Esophagus (tissue), 2 donors: ENCODE measurements at regions not wholly inside any gene's neighbourhood (a gene's known extent, or its start where the extent isn't known, plus 50 kb on each side); places are given as distances from the start of the nearest gene placed in this dataset.
"Not testable (repeated sequence)": the region's sequence is repeated elsewhere in the genome, so short reads cannot be mapped to it uniquely, and the experiment has no call there.

ENCODE experiments used
- H3K27ac ChIP-seq, 2 donors: one replicate each; pipeline ENCODE4 v1.5.1; 2013; ENCODE audit warnings: low read depth in 2 of 2, mild to moderate bottlenecking in 2 of 2, inconsistent platforms in 1 of 2, low read length in 1 of 2, moderate library complexity in 1 of 2
- H3K27me3 ChIP-seq, 2 donors: one replicate each; pipeline ENCODE4 v1.6.1; 2013; ENCODE audit warnings: low read length in 2 of 2, control low read depth in 1 of 2, mild to moderate bottlenecking in 1 of 2; ENCODE audit not compliant: insufficient read depth in 2 of 2, control insufficient read depth in 1 of 2
- H3K36me3 ChIP-seq, 2 donors: one replicate each; pipeline ENCODE4 v1.6.1; 2013; ENCODE audit warnings: low read length in 1 of 2; ENCODE audit not compliant: control insufficient read depth in 2 of 2, insufficient read depth in 2 of 2
- H3K4me1 ChIP-seq, 2 donors: one replicate each; pipeline ENCODE4 v1.6.1; 2013; ENCODE audit warnings: low read length in 1 of 2; ENCODE audit not compliant: control insufficient read depth in 2 of 2, insufficient read depth in 2 of 2
- H3K4me3 ChIP-seq, 2 donors: one replicate each; pipeline ENCODE4 v1.5.1; 2013; ENCODE audit warnings: low read length in 2 of 2, mild to moderate bottlenecking in 2 of 2, low read depth in 1 of 2, moderate library complexity in 1 of 2
- H3K9me3 ChIP-seq, 2 donors: one replicate each; pipeline ENCODE4 v1.6.1; 2013; ENCODE audit warnings: mild to moderate bottlenecking in 2 of 2, low read depth in 1 of 2, low read length in 1 of 2, moderate library complexity in 1 of 2; ENCODE audit not compliant: control insufficient read depth in 2 of 2, insufficient read depth in 1 of 2
- WGBS, 2 donors: extraction: QIAGEN DNeasy Blood & Tissue Kit; methylation state at CpG; one replicate each; pipeline ENCODE4 v1.1.7; 2013; 5-methylcytosine and 5-hydroxymethylcytosine counted together
- donor health status: healthy with polysubstance abuse.
- donor health status: Bipolar disorder and iron deficiency.

DNA sequence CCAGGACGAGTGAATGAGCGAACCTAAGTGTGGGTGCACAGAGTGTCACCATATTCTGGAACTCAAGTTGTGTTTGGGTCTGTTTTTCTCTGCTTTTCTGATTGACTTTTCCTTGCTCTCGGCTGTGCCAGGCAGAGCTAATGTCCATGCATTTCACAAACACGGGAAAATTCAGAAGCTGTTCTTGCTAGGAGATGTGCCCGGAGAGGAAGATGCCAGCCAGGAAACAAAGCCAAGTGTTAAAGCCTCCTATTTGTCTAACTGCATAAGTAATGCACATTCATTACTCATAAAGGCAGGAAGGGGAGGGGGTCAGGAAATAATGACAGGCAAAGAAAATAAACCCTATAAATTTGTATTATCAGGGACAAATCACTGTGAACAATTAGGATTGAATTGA is 250.4 kb upstream of the SFSWAP start:
- 32 to 38% methylated on average over 5 of the region's 5 CpGs for WGBS, 2 donors
- Histone ChIP-seq H3K27me3 (peaks cover 0 to 4% of the 10 kb centered on the region in 2 donors), H3K36me3 (no peaks in the 10 kb centered on the region)

GRCh38 chr12:131461096-131461495 is 249.8 kb upstream of the SFSWAP start:
- peaks cover 0 to 4% of the 10 kb centered on the region in 2 donors for H3K27me3 ChIP-seq
- WGBS, 2 donors = 59 to 77% methylated on average over 2 of the region's 2 CpGs
- no peak overlapping the region for H3K4me3 ChIP-seq
- no peaks in the 10 kb centered on the region for H3K36me3 ChIP-seq
- H3K9me3 ChIP-seq = no peaks in the 10 kb centered on the region
- H3K4me1 ChIP-seq = peaks cover 0 to 3% of the 10 kb centered on the region in 2 donors
- no peak overlapping the region for H3K27ac ChIP-seq

More for the DNA sequence above, 250.4 kb upstream of the SFSWAP start:
- H3K27ac ChIP-seq = no peak overlapping the region
- peaks cover 0 to 3% of the 10 kb centered on the region in 2 donors for H3K4me1 ChIP-seq
- H3K9me3 ChIP-seq = no peaks in the 10 kb centered on the region
- H3K4me3 ChIP-seq = no peak overlapping the region

DNA sequence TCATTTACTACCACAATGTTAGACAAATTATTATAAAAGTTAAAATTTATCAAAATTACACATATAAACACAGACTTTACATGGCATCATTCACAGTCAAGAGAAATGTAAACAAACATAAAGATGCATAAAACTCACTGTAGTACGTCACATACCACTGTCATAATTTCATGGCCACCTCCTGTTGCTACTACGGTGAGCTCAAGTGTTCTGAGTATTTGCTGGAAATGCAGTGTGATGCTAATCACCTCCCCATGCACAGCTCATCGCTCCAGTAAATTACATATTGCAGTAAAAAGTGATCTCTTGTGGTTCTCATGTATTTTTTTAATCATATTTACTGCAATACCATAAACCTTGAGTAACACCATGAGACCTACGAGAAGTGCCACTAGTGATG is 247.7 kb upstream of the SFSWAP start:
- Histone ChIP-seq H3K27me3 (peaks cover 0 to 4% of the 10 kb centered on the region in 2 donors), H3K4me3 (no peak overlapping the region), H3K27ac (no peak overlapping the region), H3K4me1 (no peaks in the 10 kb centered on the region), H3K9me3 (no peaks in the 10 kb centered on the region), H3K36me3 (no peaks in the 10 kb centered on the region)
- WGBS, 2 donors = 74 to 75% methylated on average over 4 of the region's 4 CpGs

DNA sequence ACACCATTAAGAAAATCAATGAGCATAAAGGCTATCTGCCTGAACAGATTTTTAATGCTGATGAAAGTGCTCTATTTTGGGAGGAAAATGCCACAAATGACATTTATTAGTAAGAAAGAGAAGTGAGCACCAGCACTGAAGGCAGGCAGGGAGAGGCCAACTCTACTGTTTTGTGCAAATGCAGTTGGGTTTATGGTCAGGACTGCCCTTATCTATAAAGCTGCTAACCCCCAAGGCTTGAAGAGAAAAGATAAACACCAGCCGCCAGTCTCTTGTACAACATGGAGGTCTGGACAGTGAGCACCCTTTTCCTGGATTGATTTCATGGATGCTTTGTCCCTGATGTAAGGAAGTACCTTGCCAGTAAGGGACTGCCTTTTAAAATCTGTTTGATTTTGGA is 246.8 kb upstream of the SFSWAP start:
- 71 to 74% methylated on average over 1 of the region's 1 CpG for WGBS, 2 donors
- H3K27ac ChIP-seq = no peak overlapping the region
- no peaks in the 10 kb centered on the region for H3K4me1 ChIP-seq
- peaks cover 0 to 4% of the 10 kb centered on the region in 2 donors for H3K27me3 ChIP-seq
- H3K36me3 ChIP-seq = no peaks in the 10 kb centered on the region
- H3K4me3 ChIP-seq = no peak overlapping the region
- H3K9me3 ChIP-seq = no peaks in the 10 kb centered on the region

DNA sequence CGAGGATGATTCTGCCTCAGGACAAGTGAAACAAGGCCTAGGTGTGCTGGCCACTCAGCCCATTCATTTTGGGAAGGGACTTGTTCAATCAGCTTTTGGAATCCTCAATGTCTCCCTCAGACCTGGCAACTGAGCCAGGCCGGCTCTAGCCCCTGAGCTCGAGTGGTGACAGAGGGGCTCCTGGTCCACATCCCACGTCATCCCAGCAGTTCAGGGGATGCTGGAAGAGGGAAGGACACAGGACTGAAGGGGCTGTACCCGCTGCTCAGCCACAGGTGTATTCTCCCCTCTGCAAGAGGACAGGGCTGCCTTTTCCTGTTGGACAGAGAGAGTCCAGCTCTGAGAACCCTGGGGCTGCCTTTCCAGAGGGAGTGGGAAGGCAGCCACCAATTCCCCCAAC is 244.6 kb upstream of the SFSWAP start:
- WGBS, 2 donors = 87 to 91% methylated on average over 5 of the region's 5 CpGs
- no peaks in the 10 kb centered on the region for H3K9me3 ChIP-seq
- H3K4me3 ChIP-seq = no peak overlapping the region
- no peak overlapping the region for H3K27ac ChIP-seq
- H3K27me3 ChIP-seq = no peaks in the 10 kb centered on the region
- no peaks in the 10 kb centered on the region for H3K36me3 ChIP-seq
- H3K4me1 ChIP-seq = peaks cover 0 to 2% of the 10 kb centered on the region in 2 donors

- H3K27ac ChIP-seq = no peak overlapping the region
- no peak overlapping the region for H3K4me3 ChIP-seq
- no peaks in the 10 kb centered on the region for H3K9me3 ChIP-seq
- H3K36me3 ChIP-seq = no peaks in the 10 kb centered on the region
- H3K27me3 ChIP-seq = no peaks in the 10 kb centered on the region
- H3K4me1 ChIP-seq = peaks cover 0 to 2% of the 10 kb centered on the region in 2 donors
- 85 to 89% methylated on average over 4 of the region's 4 CpGs for WGBS, 2 donors
Measured at GRCh38 chr12:131466932-131467331, 244.0 kb upstream of the SFSWAP start.

DNA sequence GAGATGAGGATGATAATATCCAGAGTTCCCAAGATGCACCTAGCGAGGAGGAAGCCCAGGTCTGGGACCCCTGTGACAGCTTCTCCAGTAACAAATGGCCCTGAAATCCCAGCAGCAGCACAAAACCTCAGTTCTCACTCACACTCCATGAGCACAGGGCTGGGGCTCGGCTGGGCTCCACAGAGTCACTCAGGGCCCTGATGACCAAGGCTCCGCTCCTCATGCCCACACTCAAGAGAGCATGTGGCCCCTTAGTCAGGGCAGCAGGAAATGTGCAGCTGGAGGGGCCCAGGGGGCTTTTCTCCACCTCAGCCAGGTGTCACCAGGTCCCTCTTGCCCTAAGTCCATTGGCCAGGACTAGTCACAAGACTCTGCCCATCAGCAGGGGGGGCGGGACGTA is 242.7 kb upstream of the SFSWAP start:
- H3K36me3 ChIP-seq = no peaks in the 10 kb centered on the region
- H3K9me3 ChIP-seq = no peaks in the 10 kb centered on the region
- H3K4me1 ChIP-seq = peaks cover 0 to 2% of the 10 kb centered on the region in 2 donors
- no peaks in the 10 kb centered on the region for H3K27me3 ChIP-seq
- WGBS, 2 donors = 90 to 91% methylated on average over 5 of the region's 5 CpGs
- no peak overlapping the region for H3K4me3 ChIP-seq
- no peak overlapping the region for H3K27ac ChIP-seq

DNA sequence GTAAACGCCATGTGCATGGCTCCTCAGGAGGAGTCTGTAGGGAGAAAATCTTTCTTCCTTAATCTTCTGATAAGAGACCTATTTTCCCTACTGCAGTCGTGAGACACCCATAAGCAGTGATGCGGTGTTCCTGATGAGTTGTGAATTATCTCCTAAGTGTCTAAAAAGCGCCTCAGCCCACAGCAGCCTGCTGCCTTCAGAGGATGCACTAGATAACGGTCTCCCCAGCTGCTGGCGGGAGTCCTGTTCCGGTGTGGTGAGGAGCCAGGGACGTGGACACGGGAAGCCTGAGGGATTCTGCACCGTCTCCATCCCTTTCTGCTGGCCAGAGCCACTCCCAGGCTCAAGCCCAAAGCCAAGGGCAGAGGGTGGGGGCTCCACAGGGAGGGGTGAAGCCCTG is 240.9 kb upstream of the SFSWAP start:
- WGBS, 2 donors = 67 to 82% methylated on average over 3 to 6 of the region's 10 CpGs
- not testable (repeated sequence) for H3K27ac ChIP-seq, H3K36me3 ChIP-seq, H3K27me3 ChIP-seq, H3K4me1 ChIP-seq, H3K9me3 ChIP-seq, H3K4me3 ChIP-seq

DNA sequence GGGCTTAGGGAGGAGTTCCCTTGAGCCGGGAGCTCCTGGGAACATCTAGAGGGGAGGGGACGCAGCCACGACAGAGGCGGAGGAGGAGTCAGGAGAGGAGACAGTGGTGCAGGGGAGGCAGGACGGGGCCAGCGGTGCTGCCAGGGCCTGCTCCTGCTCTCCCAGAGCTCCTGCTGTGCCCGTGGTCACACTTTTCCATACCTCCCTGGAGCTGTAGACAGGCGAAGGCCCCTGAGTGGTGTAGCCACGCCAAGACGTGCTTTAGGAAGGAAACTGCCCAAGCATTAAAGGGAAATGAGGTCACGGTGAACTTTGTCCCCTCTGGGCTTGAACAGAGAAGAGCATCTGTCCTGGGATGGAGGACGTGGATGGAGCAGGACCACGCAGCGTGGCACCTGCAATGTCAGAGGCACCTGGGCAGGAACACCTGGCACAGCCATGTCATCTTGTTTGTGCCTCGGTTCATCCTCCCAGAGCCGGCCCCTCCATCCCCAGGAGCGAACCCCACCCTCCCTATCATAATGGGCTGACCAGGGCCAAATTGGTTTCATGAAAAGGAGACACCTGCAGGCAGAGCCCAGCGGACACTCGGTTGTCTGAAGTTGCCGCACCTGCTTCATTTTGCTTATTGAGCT is 239.5 kb upstream of the SFSWAP start:
- no peaks in the 10 kb centered on the region for H3K36me3 ChIP-seq
- 58 to 62% methylated on average over 20 of the region's 20 CpGs for WGBS, 2 donors
- H3K9me3 ChIP-seq = no peaks in the 10 kb centered on the region
- peaks cover 0 to 2% of the 10 kb centered on the region in 2 donors for H3K4me1 ChIP-seq
- no peaks in the 10 kb centered on the region for H3K27me3 ChIP-seq
- no peak overlapping the region for H3K4me3 ChIP-seq
- no peak overlapping the region for H3K27ac ChIP-seq

DNA sequence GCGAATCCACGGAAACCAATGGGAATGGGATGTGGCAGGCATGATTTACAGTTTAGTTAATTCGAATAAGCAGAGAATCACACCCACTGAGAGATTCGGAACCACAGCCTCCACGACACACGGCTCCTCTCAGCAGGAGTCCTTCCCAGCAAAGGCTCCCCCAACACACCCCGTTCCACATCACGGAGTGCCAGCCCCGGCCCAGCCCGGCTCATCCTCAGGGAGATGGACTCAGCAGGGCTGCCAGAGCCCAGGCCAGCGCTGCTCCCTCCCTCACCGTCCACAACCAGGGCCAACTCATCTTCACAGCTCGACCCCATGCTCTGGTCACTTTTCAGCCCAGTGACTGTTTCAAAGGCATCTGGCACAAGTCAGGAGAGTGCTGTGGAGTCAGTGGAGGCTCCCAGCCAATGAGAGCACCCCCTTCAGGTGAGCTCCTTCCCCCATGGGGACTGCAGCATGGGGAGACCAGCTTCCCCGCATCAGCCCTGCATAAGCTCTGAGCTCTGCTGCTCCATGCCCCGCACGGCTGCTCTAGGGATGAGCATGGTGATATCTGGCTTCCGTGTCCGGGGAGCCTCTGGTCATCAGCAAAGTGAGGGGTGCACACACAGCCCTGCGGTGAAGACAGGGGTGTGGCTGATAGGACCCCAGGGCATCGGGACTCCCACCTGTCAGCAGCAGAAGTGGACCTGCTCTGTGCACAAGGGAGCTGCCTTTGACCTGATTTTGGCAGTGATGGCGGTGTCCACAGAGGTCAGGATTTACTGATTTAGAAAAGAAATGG is 238.8 kb upstream of the SFSWAP start:
- H3K9me3 ChIP-seq = no peaks in the 10 kb centered on the region
- peaks cover 0 to 2% of the 10 kb centered on the region in 2 donors for H3K4me1 ChIP-seq
- WGBS, 2 donors = 78 to 82% methylated on average over 20 to 21 of the region's 21 CpGs
- H3K27ac ChIP-seq = no peak overlapping the region
- H3K27me3 ChIP-seq = no peaks in the 10 kb centered on the region
- H3K4me3 ChIP-seq = no peak overlapping the region
- H3K36me3 ChIP-seq = no peaks in the 10 kb centered on the region
